ENCODE measurements at regions not wholly inside any gene's neighbourhood (a gene's known extent, or its start where the extent isn't known, plus 50 kb on each side); places are given as distances from the start of the nearest gene placed in this dataset.

GRCh38 chr7:34236839-34237492 is 331.6 kb downstream of the BMPER start (continued):
- TF ChIP-seq E2F6 (IDR thresholded peaks at IDR 0.05): no peak
- TF ChIP-seq TBP (IDR thresholded peaks at IDR 0.05; ENCODE audit: low read depth, low read length): no peak
- no peak for TF ChIP-seq CHD7 (IDR thresholded peaks at IDR 0.05; ENCODE audit: insufficient replicate concordance, low read length)
- TF ChIP-seq KDM4A (IDR thresholded peaks at IDR 0.05; ENCODE audit: low read depth, low read length, severe bottlenecking): no peak
- no peak for TF ChIP-seq RAD21 (IDR thresholded peaks at IDR 0.05 in 1 of 2, conservative IDR thresholded peaks at IDR 0.05 in 1 of 2; ENCODE audit: low read depth in 2 of 2, low read length in 2 of 2)
- TF ChIP-seq EGR1 (IDR thresholded peaks at IDR 0.05; ENCODE audit: borderline replicate concordance, low read depth, low read length): no peak

Data from H1 (cell line).